ENCODE measurements at regions not wholly inside any gene's neighbourhood (a gene's known extent, or its start where the extent isn't known, plus 50 kb on each side); places are given as distances from the start of the nearest gene placed in this dataset.

- DNase-seq (ENCODE audit: low read depth, low spot score) (no peak), FAIRE-seq (no peak)
- Histone ChIP-seq H4K20me1 (ENCODE audit: control insufficient read depth, extremely low read depth, insufficient read depth, low read length) (no peaks in the 10 kb centered on the region), H3K4me3 (ENCODE audit: control insufficient read depth in 2 of 3, extremely low read depth in 1 of 3, insufficient read depth in 2 of 3, low read depth in 1 of 3, low read length in 3 of 3) (no peak overlapping the region), H3K27ac (ENCODE audit: control insufficient read depth, insufficient read depth, low read length) (no peak overlapping the region), H3K9ac (ENCODE audit: control insufficient read depth, extremely low read depth, insufficient read depth, low read length) (no peak overlapping the region), H3K9me1 (ENCODE audit: control insufficient read depth, extremely low read depth, insufficient read depth, low read length) (no peaks in the 10 kb centered on the region), H3K36me3 (ENCODE audit: control insufficient read depth in 2 of 2, extremely low read depth in 1 of 2, insufficient read depth in 2 of 2, low read length in 2 of 2) (no peaks in the 10 kb centered on the region), H3K4me1 (ENCODE audit: control insufficient read depth, extremely low read depth, insufficient read depth, low read length) (peaks cover 12% of the 10 kb centered on the region), H2AFZ (ENCODE audit: control insufficient read depth, low read length) (no peak overlapping the region), H3K4me2 (ENCODE audit: control insufficient read depth, extremely low read depth, insufficient read depth, low read depth, low read length) (no peak overlapping the region), H3K9me3 (ENCODE audit: control insufficient read depth, low read depth, low read length) (no peaks in the 10 kb centered on the region), H3K79me2 (ENCODE audit: control insufficient read depth, insufficient read depth, low read length) (no peaks in the 10 kb centered on the region), H3K27me3 (ENCODE audit: control insufficient read depth, extremely low read depth, insufficient read depth, low read length) (no peaks in the 10 kb centered on the region)
- dilution Hi-C loops (cut with MboI; ENCODE audit: extremely low pct_ligation_motif_present, low sequenced_read_pairs), result no loop called here
- TF ChIP-seq CTCF (optimal IDR thresholded peaks at IDR 0.05 in 1 of 3, IDR thresholded peaks at IDR 0.05 in 1 of 3, conservative IDR thresholded peaks at IDR 0.05 in 1 of 3; ENCODE audit: extremely low read depth in 1 of 3, insufficient read depth in 2 of 3, low read length in 3 of 3), result no peak
- TF ChIP-seq EZH2 (IDR thresholded peaks at IDR 0.05; ENCODE audit: low read length), result no peak
Observed at GRCh38 chr20:50395251-50395729, 114.9 kb upstream of the PTPN1 start.

- TF ChIP-seq CTCF (optimal IDR thresholded peaks at IDR 0.05 in 1 of 3, IDR thresholded peaks at IDR 0.05 in 1 of 3, conservative IDR thresholded peaks at IDR 0.05 in 1 of 3; ENCODE audit: extremely low read depth in 1 of 3, insufficient read depth in 2 of 3, low read length in 3 of 3) (no peak), EZH2 (IDR thresholded peaks at IDR 0.05; ENCODE audit: low read length) (no peak)
- peaks cover 12% of the 10 kb centered on the region for H3K4me1 ChIP-seq (ENCODE audit: control insufficient read depth, extremely low read depth, insufficient read depth, low read length)
- no peaks in the 10 kb centered on the region for H4K20me1 ChIP-seq (ENCODE audit: control insufficient read depth, extremely low read depth, insufficient read depth, low read length)
- FAIRE-seq (no peak), DNase-seq (ENCODE audit: low read depth, low spot score) (no peak)
- no peaks in the 10 kb centered on the region for H3K79me2 ChIP-seq (ENCODE audit: control insufficient read depth, insufficient read depth, low read length)
- H3K9me1 ChIP-seq (ENCODE audit: control insufficient read depth, extremely low read depth, insufficient read depth, low read length), result no peaks in the 10 kb centered on the region
- dilution Hi-C loops (cut with MboI; ENCODE audit: extremely low pct_ligation_motif_present, low sequenced_read_pairs), result no loop called here
- no peaks in the 10 kb centered on the region for H3K36me3 ChIP-seq (ENCODE audit: control insufficient read depth in 2 of 2, extremely low read depth in 1 of 2, insufficient read depth in 2 of 2, low read length in 2 of 2)
- H2AFZ ChIP-seq (ENCODE audit: control insufficient read depth, low read length), result no peak overlapping the region
- H3K4me3 ChIP-seq (ENCODE audit: control insufficient read depth in 2 of 3, extremely low read depth in 1 of 3, insufficient read depth in 2 of 3, low read depth in 1 of 3, low read length in 3 of 3), result no peak overlapping the region
- no peak overlapping the region for H3K9ac ChIP-seq (ENCODE audit: control insufficient read depth, extremely low read depth, insufficient read depth, low read length)
- no peak overlapping the region for H3K27ac ChIP-seq (ENCODE audit: control insufficient read depth, insufficient read depth, low read length)
- no peaks in the 10 kb centered on the region for H3K27me3 ChIP-seq (ENCODE audit: control insufficient read depth, extremely low read depth, insufficient read depth, low read length)
- H3K4me2 ChIP-seq (ENCODE audit: control insufficient read depth, extremely low read depth, insufficient read depth, low read depth, low read length), result no peak overlapping the region
- no peaks in the 10 kb centered on the region for H3K9me3 ChIP-seq (ENCODE audit: control insufficient read depth, low read depth, low read length)
Observed at GRCh38 chr20:50395914-50396488, 114.2 kb upstream of the PTPN1 start.

All from keratinocyte (primary cell).